HG03280 (cell line): ENCODE measurements at regions not wholly inside any gene's neighbourhood (a gene's known extent, or its start where the extent isn't known, plus 50 kb on each side); places are given as distances from the start of the nearest gene placed in this dataset.
"Not testable (repeated sequence)": the region's sequence is repeated elsewhere in the genome, so short reads cannot be mapped to it uniquely, and the experiment has no call there.

Source experiments
- ATAC-seq: cut with Tn5 transposase; IDR thresholded peaks from one replicate; pipeline ENCODE4 v1.9.1; 2021; ENCODE audit warnings: mild to moderate bottlenecking, moderate library complexity; ENCODE audit not compliant: unreplicated experiment

DNA sequence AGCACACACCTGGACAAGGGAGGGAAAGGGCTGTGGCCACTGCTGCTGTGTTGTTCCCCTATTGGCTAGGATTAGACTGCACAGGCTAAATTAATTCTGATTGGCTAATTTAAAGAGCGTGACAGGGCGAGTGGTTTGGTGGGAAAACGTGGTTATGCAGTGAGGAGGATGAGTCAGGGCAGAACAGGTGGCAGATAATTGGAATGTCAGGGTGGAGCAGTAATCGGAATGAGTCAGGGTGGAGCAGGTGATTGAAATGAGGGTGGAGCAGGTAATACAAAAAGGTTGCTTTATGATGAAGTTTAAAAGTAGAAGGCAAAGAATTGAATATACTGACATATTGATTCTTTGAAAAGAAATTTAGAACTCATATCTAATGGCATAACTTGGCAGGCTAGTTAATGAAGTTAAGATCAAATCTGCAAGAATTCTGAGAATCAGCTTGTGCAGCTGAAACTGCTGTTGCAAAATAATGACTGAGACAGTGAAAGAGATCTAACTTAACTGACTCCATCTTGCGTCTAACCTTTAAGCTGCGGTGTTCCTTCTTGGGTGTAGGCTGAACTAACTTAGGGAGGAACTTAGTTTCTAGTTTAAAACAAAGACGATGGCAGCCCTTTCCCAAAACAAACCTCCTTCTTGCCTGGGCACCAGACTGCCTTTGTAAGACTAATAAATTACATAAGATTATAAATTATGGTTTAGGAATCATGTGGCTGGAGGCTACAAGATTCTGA, 174.3 kb downstream of the UTP18 start:
- ATAC-seq, result no peak

DNA sequence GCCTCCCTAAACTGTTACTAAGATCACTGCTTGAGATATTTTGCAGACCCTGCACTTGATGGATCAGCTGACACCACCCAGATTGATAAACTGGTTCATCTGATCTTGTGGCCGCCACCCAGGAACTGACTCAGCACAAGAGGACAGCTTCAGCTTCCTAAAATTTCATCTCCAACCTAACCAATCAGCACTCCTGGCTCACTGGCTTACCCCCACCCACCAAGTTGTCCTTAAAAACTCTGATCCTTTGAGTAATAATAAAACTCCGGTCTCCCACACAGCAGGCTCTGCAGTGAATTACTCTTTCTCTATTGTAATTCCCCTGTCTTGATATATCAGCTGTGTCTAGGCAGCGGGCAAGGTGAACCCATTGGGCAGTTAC, 174.8 kb downstream of the UTP18 start:
- ATAC-seq, result no peak

DNA sequence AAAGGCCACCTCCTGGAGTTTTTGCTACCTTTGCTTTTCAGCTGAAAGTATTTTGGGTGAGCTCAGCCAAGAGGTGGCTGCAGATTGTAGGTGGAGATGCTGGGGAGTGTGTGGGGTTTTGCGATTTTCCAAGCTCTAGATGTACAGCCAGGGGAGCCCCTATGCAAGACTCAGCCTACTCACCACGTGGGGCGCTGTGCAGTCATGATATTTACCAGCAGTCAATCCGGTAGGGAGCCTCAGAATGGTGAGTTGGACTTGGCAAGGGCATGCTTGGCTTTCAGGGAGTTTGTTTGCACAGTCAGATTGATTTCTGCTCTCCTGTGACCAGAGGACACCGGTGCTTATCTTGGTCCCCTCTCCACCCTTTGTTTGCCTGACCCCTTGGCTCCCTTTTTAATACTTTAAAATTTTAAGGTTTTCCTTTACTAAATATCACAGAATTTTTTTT, 175.3 kb downstream of the UTP18 start:
- peak; percentile 54 for ATAC-seq

DNA sequence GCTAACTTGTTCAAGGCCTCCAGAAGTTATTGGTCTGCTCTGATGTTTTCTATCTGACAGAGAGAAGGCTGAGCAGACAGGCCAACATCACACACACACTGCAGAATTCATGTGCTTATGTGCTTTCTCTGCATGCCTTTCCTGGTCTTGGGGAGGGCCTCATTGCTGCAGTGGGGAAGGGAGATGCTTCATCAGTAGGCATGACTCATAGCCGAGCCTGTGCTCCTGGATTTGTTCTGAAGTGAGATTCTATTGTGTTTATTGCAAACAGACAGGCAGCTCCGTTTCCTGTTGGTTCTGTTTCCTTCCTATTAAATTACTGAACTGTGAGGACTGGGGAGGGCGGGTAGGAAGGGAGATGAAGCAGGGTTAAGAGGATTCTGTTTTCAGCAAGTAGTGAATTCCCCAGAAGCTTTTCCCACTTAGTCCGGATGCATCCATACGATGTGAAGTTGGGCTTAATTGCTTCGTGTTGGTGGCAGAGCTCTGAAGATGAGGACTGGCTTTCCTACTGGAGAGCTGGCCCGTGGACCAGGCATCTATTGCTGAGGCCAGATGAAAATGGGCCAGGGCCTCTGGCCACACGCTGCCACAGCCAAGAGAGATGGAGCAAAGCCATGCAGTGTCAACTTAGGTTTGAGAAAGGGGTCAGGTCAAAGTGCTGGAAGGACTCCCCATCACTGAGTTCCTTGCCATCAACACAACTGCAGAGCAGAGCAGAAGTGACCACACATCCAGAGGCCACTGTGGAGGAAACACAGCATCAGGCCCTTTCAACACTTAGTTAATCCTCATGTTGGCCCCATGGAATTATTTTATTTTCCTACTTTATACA, 179.3 kb downstream of the UTP18 start:
- no peak for ATAC-seq

DNA sequence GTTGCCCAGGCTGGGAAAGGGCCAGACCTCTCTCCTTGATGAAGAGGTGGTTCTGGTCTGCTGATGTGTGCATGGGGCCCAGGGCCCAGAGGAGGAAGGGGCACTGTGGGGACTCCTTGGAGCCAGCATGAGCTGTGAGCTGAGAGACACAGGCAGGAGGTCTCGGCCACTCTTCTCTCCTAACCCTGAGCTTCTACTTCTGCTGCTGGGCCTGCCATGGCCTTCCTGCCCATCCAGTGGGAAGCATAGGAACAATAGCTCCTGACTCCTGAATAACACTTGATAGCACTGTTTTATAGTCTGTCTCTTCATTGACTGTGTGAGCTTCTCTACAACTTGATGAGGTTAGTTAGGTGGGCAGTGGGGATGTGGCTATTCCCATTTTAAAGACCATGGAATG, 181.1 kb downstream of the UTP18 start:
- no peak for ATAC-seq

DNA sequence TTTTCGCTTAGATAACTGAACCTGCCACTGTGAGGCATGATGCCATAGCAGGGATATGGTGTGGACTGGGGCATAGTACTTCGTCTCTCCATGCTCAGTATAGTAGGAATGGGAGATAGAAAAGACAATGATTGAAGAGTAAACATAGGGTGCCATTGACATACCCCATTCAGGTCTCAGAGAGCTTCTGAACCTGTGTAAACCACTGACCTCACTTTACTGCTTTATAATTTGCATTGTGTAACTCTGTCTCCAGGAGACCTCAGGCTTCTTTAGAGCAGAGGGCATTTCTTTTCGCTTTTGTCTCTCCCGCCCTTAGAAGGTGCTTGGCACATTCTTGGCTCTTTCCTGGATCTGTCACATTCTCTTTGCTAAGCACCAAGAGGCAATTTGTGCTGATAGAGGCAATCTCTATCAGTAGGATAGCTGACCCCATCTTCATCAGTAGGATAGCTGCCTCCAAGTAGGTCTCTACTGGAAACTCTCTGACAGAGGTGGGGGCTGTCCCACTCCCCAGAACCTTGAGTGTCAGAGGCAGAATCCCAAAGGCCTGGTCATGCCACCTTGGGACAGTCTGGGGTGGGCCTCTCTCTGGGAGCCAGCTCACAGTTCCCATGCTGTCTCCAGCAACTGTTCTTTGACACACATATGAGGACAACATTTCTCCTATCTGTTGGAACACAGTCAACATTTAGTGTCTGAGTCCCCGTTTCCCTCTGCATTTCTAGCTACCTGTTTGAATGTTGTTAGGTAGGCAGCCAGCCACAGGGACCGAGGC, 181.9 kb downstream of the UTP18 start:
- ATAC-seq, result no peak

DNA sequence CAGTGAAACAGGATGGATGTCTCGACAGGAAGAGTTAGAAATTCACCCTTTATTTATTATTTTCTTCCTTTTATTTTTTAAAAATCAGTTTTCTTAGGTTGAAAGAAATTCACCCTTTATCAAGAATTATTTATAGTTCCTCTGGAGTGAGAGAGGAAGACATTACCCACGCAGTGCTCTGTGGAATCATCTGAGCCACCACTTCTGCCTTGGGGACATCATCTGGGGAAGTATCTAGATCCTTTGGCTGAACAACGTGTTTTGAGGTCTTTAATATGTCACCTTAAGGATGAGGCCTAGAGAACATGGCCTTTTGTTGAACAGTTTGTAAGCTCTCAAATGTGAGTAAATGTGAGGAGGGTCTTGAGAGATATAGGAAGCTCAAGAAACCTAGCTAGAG, 183.3 kb downstream of the UTP18 start:
- ATAC-seq, result no peak

DNA sequence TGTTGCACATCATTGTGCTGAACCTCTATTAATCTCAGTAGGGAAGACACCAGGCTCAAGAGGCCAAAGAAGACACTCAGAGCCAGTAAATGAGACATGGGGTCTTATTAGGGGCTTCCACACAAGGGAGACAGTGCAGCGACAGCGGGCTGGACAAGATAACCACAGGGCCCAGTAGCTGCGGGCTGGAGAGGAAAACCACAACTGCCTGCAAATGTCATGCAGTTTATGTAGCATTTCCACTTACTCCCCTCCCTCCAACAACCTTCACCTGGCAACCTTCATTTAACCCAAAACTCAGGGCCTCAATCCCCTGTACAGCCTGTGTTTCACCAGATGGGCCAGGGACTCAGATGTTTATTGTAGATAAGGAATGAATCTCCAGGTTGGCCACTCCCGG, 185.6 kb downstream of the UTP18 start:
- no peak for ATAC-seq

DNA sequence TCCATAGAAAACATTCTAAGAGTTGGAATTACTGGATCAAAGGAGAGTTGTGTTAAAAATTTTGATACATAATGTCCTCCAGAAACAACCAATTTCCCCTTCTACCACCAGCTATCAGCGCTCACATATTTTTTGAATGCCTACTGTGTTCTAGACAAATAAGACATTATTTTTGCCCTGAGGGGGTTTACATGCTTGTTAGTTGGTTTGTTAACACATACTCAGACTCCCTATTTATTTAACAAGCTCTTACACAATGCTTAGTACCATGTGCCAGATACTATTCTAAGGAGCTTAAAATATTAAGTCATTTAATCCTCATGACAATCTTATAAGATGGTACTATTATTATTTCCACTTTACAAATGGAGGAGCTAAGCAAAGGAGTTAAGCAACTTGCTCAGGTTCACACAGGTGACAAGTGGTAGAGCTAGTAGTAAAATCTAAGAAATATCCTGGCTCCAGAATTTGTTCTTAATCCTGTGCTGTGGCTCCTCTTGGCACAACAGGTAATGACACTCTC, 194.2 kb downstream of the UTP18 start:
- no peak for ATAC-seq

DNA sequence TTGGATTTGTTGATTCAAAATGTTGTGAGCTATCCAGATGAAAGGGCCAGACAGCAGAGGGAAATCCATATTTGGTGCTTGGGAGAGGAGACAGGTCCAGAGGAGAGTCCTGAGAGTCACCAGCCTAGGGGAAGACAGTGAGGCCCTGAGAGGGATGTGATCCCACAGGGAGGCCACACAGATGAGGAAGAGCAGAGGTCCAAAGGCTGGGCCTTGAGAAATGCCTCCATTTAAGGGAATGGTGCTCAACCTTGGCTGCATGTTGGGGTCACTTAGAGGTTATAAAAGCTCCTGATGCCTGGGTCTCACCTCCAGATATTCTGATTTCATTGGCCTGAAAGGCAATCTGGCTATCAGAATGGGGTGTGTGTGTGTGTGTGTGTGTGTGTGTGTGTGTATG, 194.9 kb downstream of the UTP18 start:
- no peak for ATAC-seq

DNA sequence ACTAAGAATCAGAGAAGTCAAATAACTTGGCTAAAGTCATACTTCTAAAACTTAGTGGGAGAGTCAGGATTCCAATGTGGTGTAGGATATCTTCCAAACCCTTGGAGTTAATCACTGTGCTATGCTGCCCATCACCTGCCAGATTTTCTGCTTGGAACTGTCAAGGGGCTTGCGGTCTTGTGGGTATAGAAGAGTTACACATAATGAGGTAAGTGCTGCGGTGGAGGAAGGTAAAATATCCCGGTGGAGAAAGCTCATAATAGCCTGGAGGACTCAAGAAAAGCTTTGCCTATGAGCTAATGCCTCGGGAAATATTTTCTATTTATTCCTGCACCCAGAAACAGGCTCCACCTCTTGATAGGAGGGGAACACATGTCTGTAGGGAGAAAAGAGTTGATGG, 195.6 kb downstream of the UTP18 start:
- ATAC-seq, result no peak

DNA sequence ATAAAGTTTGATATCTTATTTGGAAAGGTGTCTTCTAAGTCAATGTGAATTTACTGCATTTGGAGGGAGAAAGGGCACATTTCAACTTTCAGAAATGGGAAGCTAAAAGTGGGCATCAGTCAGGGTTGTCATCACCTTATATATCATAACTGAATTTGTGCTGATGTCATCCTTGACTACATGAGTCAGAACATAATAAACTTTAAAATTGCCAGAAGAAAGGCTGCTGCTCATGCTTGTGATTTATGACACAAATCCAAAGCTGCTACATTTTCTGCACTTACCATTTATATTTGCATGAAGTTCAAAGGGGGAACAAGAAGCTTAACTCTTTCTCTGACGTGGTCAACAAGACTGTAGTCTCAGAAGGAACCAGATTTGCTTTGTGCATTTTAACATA, 196.6 kb downstream of the UTP18 start:
- no peak for ATAC-seq

DNA sequence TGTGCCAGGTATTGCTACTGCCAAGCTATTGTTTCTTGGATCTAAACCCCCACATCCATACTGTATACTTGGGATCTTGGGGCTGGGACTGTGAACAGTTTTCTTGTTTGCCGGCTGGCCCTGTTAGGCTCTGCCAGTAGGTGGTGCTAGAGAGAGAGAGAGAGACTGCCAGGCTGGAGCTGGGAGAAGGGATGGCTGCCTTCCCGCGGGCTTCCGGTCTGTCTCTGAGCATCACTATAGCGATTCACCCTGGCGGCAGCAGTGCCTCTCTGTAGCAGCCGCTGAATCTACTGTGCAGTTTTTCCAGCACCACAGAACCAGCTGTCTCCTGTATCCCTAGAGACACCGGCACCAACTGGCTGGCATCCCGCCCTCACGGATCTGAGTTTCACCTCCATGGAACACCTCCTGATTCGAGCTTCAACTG, 201.2 kb downstream of the UTP18 start:
- ATAC-seq, result peak; percentile 70

DNA sequence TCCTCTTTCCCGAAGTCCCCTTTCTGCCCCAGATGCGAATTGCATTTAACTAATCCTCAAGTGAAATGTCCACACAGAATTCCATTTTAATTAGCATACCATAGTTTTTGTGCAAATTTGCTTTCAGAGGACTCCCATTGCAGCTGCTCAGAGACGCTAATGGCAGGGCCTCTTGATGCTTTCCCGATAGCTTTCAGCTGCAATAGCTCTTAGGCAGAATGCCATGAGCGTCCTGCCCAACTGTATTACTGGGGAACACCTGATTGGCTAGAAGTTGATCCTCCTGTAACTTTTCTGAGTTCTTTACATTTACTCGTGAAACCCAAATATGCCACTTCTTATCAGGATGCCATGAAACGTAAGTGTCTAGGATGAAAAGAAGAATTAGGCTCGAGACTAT, 203.0 kb downstream of the UTP18 start:
- no peak for ATAC-seq

DNA sequence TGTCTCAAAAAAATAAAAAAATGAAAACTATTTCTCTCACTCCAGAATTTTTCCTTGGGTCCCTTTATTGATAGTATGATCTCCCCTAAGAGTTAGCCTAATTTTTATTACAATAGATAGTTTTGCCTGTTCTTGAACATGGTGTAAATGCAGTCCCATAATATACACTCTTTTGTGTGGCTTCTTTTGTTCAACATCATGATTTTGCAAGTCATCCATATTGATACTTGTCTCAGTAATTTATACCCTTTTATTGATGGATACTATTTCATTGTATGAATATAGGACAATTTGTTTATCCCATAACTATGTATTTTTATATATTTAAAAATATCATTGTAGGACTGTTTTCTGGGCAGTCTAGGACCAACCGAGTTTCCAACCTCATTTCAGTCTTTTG, 207.0 kb downstream of the UTP18 start:
- ATAC-seq, result no peak

DNA sequence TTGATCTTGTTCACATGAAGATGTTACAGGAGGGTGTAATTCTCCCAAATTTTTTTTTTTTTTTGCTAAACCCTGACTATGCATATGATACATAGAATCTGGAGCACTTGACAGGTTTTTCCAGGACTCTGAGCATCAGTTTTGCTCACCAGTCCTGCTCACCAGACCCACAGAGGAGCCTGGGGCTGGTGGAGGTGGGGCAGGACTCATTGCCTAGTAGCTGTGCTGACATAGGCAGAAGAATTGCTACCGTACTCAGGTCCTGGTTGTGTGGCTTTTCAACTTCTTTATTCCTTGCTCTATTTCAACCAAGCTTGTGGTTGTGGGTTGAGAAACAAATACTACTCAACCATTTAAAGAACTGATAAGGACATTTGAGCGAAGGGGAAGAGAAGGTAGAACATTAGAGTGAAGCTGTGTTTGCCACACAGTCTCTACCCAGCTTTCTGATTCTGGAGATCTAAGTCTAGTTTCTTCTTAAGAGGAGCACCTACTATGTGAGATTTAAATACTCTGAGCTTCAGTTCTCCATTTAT, 212.4 kb downstream of the UTP18 start:
- ATAC-seq, result no peak

DNA sequence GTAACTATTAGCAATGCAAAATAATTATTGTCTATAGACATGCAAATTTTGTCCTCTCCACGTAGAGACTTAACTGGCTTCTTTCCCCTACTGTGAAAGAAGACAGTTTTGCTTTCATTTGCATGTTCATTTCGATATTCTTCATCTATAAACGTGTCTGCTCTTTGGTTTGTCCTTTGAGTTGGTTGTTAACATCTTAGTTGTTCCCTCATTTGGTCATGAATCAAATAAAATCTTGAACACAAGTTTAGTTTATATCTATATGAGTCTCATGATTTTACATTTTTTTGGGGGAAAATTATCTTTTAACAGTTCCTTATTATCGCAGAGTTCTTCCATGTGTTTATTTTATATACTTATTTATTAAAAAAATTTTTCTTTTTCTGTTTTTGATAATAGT, 214.4 kb downstream of the UTP18 start:
- ATAC-seq, result no peak

DNA sequence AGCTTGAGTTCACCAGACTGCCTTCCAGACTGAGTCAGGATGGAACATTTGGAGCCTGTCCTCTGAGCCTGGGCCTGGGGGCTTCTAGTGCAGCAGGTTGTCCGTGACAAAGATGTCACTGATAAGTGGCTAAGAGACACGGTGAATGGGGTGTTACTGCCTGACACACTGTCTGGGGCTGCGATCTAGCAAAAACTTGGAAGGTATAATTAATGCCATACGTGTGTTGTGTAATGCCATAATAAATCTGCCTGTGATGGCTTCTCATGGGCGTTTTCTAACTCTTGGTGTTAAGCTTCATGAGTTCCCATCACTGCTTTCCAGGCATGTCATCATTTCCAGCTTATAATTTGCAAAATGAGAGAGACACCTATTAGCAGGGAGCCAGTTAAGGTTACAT, 215.4 kb downstream of the UTP18 start:
- no peak for ATAC-seq

DNA sequence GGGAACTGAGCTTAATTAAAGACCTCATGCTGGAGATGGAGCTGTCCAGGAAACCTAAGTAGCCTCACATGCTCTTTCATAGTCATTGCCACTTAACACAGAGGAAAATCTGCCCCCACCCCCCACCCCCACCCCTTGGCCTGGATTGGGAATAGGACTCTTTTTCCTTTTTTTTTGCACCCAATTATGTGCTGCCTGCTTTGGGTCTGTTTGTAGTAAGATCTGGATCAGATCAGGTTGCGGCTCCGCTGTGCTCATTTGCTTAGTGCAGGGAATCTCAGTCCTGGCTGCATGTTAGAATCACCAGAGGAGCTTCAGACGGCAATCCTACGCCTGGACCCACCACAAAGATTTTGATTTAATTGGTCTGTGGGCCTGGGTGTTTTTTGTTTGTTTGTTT, 219.0 kb downstream of the UTP18 start:
- ATAC-seq, result no peak

DNA sequence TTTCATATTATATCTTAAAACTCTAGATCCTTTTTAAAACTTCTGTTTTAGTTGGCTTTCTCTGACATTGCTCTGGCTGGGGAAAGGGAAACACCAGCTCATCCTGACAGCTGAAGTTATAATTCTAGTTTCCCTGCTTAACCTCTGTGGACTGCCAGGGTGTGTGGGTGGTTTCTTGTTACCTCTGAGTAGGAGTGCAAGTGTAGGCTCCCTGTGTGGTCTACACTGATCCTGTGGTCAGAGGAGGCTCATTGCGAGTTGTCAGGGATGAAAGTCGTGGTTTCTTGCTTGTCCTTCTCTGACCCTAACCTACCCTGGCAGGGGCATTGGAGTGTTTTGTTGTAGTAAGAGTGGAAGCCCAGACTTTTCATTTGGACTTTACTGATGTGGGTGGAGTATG, 221.0 kb downstream of the UTP18 start:
- no peak for ATAC-seq

DNA sequence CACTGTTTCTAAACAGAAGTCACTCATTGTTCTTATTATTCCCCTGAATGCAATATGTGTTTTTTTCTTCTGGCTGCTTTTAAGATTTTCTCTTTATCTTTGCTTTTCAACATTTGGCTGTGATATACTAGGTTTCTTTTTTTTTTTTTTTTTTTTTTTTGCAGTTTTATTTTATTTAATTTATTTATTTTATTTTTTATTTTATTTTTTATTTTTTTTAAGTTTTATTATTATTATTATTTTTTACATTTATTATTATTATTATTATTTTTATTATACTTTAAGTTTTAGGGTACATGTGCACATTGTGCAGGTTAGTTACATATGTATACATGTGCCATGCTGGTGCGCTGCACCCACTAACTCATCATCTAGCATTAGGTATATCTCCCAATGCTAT, 221.9 kb downstream of the UTP18 start:
- not testable (repeated sequence) for ATAC-seq
